ENCODE measurements at regions not wholly inside any gene's neighbourhood (a gene's known extent, or its start where the extent isn't known, plus 50 kb on each side); places are given as distances from the start of the nearest gene placed in this dataset.

- no peak overlapping the region for H3K27ac Mint-ChIP-seq (ENCODE audit: unreplicated experiment)
- H3K36me3 Mint-ChIP-seq (ENCODE audit: unreplicated experiment): no peaks in the 10 kb centered on the region
- H3K4me1 Mint-ChIP-seq (ENCODE audit: unreplicated experiment): no peaks in the 10 kb centered on the region
- H3K9me3 Mint-ChIP-seq (ENCODE audit: unreplicated experiment): no peaks in the 10 kb centered on the region
- no peak for TF ChIP-seq CTCF (IDR thresholded peaks at IDR 0.05)
- H3K27me3 Mint-ChIP-seq (ENCODE audit: unreplicated experiment): no peaks in the 10 kb centered on the region
- no peak overlapping the region for H3K4me3 Mint-ChIP-seq (ENCODE audit: unreplicated experiment)
- no peak for DNase-seq (ENCODE audit: extremely low spot score, unreplicated experiment)
Observed at GRCh38 chr2:143974262-143974661, 545.7 kb downstream of the ZEB2 start.

- no peak for DNase-seq (ENCODE audit: extremely low spot score, unreplicated experiment)
- Mint-ChIP-seq H3K27ac (ENCODE audit: unreplicated experiment) (no peak overlapping the region), H3K36me3 (ENCODE audit: unreplicated experiment) (no peaks in the 10 kb centered on the region), H3K9me3 (ENCODE audit: unreplicated experiment) (no peaks in the 10 kb centered on the region), H3K27me3 (ENCODE audit: unreplicated experiment) (no peaks in the 10 kb centered on the region), H3K4me3 (ENCODE audit: unreplicated experiment) (no peak overlapping the region), H3K4me1 (ENCODE audit: unreplicated experiment) (peaks cover 8% of the 10 kb centered on the region)
- TF ChIP-seq CTCF (IDR thresholded peaks at IDR 0.05): no peak
Observed at GRCh38 chr2:143968860-143969259, 551.1 kb downstream of the ZEB2 start.

- no peak overlapping the region for H3K4me3 Mint-ChIP-seq (ENCODE audit: unreplicated experiment)
- no peak for TF ChIP-seq CTCF (IDR thresholded peaks at IDR 0.05)
- H3K27ac Mint-ChIP-seq (ENCODE audit: unreplicated experiment): no peak overlapping the region
- H3K4me1 Mint-ChIP-seq (ENCODE audit: unreplicated experiment): peaks cover 8% of the 10 kb centered on the region
- DNase-seq (ENCODE audit: extremely low spot score, unreplicated experiment): no peak
- H3K36me3 Mint-ChIP-seq (ENCODE audit: unreplicated experiment): no peaks in the 10 kb centered on the region
- H3K27me3 Mint-ChIP-seq (ENCODE audit: unreplicated experiment): no peaks in the 10 kb centered on the region
- no peaks in the 10 kb centered on the region for H3K9me3 Mint-ChIP-seq (ENCODE audit: unreplicated experiment)
Observed at GRCh38 chr2:143968360-143968759, 551.6 kb downstream of the ZEB2 start.

- no peak for TF ChIP-seq CTCF (IDR thresholded peaks at IDR 0.05)
- peaks cover 11% of the 10 kb centered on the region for H3K4me1 Mint-ChIP-seq (ENCODE audit: unreplicated experiment)
- no peaks in the 10 kb centered on the region for H3K9me3 Mint-ChIP-seq (ENCODE audit: unreplicated experiment)
- H3K27me3 Mint-ChIP-seq (ENCODE audit: unreplicated experiment): no peaks in the 10 kb centered on the region
- H3K4me3 Mint-ChIP-seq (ENCODE audit: unreplicated experiment): no peak overlapping the region
- DNase-seq (ENCODE audit: extremely low spot score, unreplicated experiment): no peak
- no peak overlapping the region for H3K27ac Mint-ChIP-seq (ENCODE audit: unreplicated experiment)
- no peaks in the 10 kb centered on the region for H3K36me3 Mint-ChIP-seq (ENCODE audit: unreplicated experiment)
Observed at GRCh38 chr2:143965493-143966164, 554.3 kb downstream of the ZEB2 start.

GRCh38 chr2:143964891-143965290 is 555.0 kb downstream of the ZEB2 start:
- H3K27me3 Mint-ChIP-seq (ENCODE audit: unreplicated experiment): no peaks in the 10 kb centered on the region
- DNase-seq (ENCODE audit: extremely low spot score, unreplicated experiment): no peak
- H3K36me3 Mint-ChIP-seq (ENCODE audit: unreplicated experiment): peaks cover 4% of the 10 kb centered on the region
- no peak for TF ChIP-seq CTCF (IDR thresholded peaks at IDR 0.05)
- peaks cover 5% of the 10 kb centered on the region for H3K9me3 Mint-ChIP-seq (ENCODE audit: unreplicated experiment)
- no peak overlapping the region for H3K27ac Mint-ChIP-seq (ENCODE audit: unreplicated experiment)
- H3K4me3 Mint-ChIP-seq (ENCODE audit: unreplicated experiment): no peak overlapping the region
- peaks cover 11% of the 10 kb centered on the region for H3K4me1 Mint-ChIP-seq (ENCODE audit: unreplicated experiment)
